ENCODE measurements at regions not wholly inside any gene's neighbourhood (a gene's known extent, or its start where the extent isn't known, plus 50 kb on each side); places are given as distances from the start of the nearest gene placed in this dataset.
"Not testable (repeated sequence)": the region's sequence is repeated elsewhere in the genome, so short reads cannot be mapped to it uniquely, and the experiment has no call there.

- no peak for DNase-seq
Measured at GRCh38 chr2:51959696-51960095, 927.8 kb upstream of the NRXN1 start.

GRCh38 chr2:51953931-51954330, 922.0 kb upstream of the NRXN1 start:
- DNase-seq = no peak

- no peak for DNase-seq
Measured at GRCh38 chr2:51921076-51921475, 889.1 kb upstream of the NRXN1 start.

GRCh38 chr2:51920509-51920908, 888.6 kb upstream of the NRXN1 start:
- DNase-seq = no peak

- no peak for DNase-seq
Measured at GRCh38 chr2:51919395-51919794, 887.5 kb upstream of the NRXN1 start.

- no peak for DNase-seq
Measured at GRCh38 chr2:51918113-51918512, 886.2 kb upstream of the NRXN1 start.

DNA sequence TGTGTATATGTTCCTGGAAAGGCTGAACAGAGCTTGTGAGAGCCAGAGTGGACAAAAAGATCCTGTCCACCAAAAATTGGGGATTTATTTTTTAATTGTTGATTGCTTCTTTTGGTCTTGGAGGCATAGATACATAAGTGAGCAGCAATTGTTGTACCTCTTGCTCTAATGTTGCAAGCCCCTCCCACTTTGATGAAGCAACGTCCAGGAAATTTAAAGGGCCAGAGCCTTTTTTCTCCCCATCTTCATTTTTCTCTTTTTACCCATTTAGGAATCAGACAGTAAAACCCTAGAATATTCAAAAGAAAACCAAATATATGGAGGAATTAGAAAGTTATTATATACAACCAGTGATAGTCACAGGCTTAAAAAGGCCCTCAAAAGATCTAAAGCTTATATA, 871.8 kb upstream of the NRXN1 start:
- DNase-seq = no peak

GRCh38 chr2:51899643-51900042, 867.7 kb upstream of the NRXN1 start:
- no peak for DNase-seq

GRCh38 chr2:51894584-51894983, 862.7 kb upstream of the NRXN1 start:
- not testable (repeated sequence) for DNase-seq

DNA sequence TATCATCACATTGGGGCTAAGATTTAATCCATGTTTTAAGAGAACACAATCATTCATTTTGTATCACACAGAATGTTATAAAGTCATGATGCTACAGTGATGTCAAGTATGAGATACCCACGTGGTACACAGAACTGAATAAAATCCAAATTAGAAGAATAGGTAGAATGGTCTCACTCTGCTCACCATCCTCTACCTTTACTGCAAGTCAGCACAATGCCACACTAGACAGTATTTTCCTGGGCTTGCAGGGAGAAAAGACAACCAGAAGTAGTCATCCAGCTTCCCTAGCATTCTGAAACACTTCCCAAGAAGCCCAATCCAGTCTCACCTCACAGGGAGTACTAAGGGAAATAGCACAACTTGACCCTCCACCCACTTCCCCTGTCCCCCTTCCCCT, 856.2 kb upstream of the NRXN1 start:
- DNase-seq = no peak

GRCh38 chr2:51881673-51882072, 849.7 kb upstream of the NRXN1 start:
- DNase-seq = no peak

DNA sequence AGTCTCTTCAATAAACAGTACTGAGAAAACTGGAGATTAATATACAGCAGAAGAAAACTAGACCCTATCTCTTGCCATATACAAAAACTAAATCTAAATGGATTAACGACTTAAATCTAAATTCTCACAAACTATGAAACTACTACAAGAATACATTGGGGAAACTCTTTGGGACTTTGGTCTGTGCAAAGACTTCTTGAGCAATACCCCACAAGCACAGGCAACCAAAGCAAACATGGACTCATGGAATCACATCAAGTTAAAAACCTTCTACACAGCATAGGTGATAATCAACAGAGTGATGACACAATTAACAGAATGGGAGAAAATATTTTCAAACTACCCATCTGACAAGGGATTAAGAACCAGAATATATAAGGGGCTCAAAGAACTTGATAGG, 848.2 kb upstream of the NRXN1 start:
- no peak for DNase-seq

GRCh38 chr2:51866361-51866760, 834.4 kb upstream of the NRXN1 start:
- no peak for DNase-seq

- no peak for DNase-seq
Measured at GRCh38 chr2:51859260-51859659, 827.3 kb upstream of the NRXN1 start.

- DNase-seq = no peak
Measured at GRCh38 chr2:51855683-51856082, 823.8 kb upstream of the NRXN1 start.

GRCh38 chr2:51846796-51847195, 814.9 kb upstream of the NRXN1 start:
- DNase-seq = no peak

DNA sequence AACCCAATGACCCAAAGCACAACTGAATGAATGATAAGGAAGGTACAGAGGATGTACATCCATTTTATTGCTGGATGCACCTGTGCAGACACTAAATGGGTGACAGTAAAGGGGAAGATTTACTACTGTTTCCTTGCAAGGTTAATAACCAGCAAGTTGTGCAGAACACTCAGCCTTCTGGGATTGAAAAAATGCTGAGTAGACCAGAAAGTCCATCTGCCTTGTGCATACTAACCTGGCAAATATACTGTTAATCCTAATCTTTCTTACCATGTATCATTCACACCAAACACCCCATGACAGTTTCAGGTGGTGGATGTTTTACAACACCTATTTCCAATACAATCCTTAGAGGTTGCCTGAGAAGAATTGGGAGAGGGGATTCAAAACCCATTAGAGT, 814.1 kb upstream of the NRXN1 start:
- no peak for DNase-seq

GRCh38 chr2:51844596-51844995, 812.7 kb upstream of the NRXN1 start:
- DNase-seq = no peak

DNA sequence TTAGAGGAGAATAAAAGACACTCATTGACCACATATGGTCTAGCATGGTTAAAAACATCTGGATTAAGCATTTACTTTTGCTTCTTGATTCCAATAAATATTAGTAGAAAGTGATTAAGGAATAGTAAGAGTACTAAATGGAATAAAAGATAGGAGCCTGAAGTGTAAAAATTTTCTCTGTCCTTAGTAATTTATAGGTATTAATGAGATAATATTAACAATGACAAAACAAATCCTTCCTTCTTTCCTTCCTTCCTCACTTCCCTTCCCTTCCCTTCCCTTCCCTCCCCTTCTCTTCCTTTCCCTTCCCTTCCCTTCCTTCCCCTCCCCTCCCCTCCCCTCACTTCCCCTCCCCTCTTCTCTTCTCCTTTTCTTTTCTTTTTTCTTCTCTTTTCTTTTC, 797.5 kb upstream of the NRXN1 start:
- DNase-seq = no peak

GRCh38 chr2:51825823-51826222, 793.9 kb upstream of the NRXN1 start:
- DNase-seq = no peak

DNA sequence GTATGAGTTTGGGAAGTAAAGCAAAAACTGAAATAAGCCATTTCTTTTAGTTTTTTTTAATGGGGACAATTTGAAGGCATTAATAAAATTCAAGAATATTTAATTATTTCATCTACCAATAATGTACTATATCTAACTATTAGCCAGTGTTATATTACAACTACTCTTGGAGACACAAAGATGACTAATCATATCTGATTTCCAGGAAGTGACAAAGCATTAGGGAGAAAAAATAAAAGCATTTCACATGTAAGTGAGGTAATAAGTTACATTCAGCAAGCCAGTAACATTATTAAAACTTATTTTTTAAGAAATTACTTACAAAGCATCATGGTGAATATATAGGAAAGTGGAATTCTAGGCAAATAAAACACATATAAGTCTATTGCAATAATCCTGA, 781.3 kb upstream of the NRXN1 start:
- DNase-seq = no peak

- no peak for DNase-seq
Measured at GRCh38 chr2:51812138-51812866, 780.4 kb upstream of the NRXN1 start.

DNA sequence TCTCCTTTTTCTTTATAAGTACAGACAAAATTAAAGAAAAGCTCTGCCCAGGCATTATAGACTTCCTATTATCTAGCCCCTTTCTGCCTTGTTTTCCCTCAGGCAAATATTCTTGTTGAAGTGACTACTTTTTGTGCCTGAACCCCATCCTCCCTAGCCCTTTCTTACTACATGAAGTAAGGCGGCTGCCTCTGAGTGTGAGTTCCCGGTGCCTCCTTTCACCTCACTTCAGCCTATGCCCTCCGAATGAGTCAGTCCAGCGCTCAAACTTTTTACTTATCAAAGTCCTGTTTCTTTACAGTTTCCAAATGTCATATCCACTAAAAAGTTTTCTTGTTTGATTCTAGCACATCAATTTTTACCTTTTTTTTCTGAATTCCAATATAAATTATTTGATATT, 778.3 kb upstream of the NRXN1 start:
- no peak for DNase-seq

DNA sequence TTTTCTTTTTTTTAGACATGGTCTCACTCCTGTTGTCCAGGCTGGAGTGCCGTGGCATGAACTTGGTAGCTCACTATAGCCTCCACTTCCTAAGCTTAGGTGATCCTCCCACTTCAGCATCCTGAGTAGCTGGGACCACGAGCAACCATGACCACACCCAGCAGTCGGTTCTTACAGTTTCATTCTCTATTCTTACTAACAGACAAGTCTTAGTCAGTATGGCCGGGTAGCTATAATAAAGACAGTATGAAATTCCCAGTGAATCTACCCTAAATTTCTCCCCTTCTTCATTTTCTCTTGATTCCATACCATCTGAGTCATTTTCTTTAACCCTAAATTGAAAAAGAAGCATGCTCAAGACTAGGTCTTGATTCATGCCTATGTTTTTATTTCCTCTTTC, 775.3 kb upstream of the NRXN1 start:
- no peak for DNase-seq

DNA sequence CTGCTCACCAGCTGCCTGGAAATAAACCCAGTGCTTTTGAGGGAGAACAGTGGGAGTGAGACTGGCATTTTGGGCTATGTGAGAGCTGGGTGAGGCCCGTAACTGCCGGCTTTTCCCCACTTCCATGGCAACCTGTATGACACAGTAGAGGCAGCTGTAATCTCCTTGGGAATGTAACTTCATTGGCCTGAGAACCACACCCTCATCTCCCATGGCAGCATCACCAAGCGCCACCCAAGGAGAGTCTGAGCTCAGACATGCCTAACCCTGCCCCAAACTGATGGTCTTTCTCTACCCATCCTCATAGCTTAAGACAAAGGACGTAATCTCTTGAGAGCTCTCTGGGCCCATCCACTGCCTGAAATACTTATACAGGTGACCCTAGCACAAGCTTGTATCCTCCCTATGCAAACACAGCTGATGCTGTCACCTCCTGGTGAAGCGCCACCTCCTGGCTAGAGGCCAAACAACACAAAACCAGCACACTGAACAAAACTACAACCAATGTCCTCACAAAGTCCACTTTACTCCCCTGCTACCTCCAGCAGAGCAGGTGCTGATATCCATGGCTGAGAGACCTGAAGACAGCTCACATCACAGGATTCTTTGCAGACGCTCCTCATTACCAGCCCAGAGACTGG, 763.4 kb upstream of the NRXN1 start:
- DNase-seq = peak; percentile 30

Measured in hematopoietic multipotent progenitor cell treated with erythropoietin and hydrocortisone succinate and interleukin-3 and kit ligand, for 4 days (in vitro differentiated cells).